Caco-2 (cell line): ENCODE measurements at regions not wholly inside any gene's neighbourhood (a gene's known extent, or its start where the extent isn't known, plus 50 kb on each side); places are given as distances from the start of the nearest gene placed in this dataset.

Source experiments
- BruUV-seq: library from RNA; stranded (reverse); fragments of 400-500 nt; replicated peaks from 2 replicates; lab custom pipeline; 2021; lab: Mats Ljungman, UMichigan
- CTCF ChIA-PET: fragments of 300-600 bp; sonication (Branson Sonifier 250); formaldehyde crosslinking; loops from one replicate; lab custom pipeline; 2022; ENCODE audit warnings: antibody characterized with exemption; lab: Charles Lee
- POLR2A ChIA-PET: fragments of 300-600 bp; sonication (Branson Sonifier 250); formaldehyde crosslinking; loops from one replicate; lab custom pipeline; 2022; ENCODE audit warnings: antibody characterized with exemption; lab: Charles Lee
- DNase-seq, 2 experiments: peaks; one replicate each; pipeline versions ENCODE4 v3.0.0 to v3.0.0-alpha.2; 2020 to 2022
- H3K27me3 ChIP-seq: replicated peaks from 2 replicates; pipeline ENCODE4 v1.6.0; 2011; ENCODE audit warnings: low read length; ENCODE audit not compliant: control insufficient read depth, insufficient read depth
- H3K36me3 ChIP-seq: 2 replicates; pipeline ENCODE4 v1.5.1; 2011; ENCODE audit warnings: low read length; ENCODE audit not compliant: control insufficient read depth, insufficient read depth
- H3K4me1 ChIP-seq: fragments of 250-450 bp; sonication (Bioruptor Pico); 2 replicates; pipeline ENCODE4 v1.5.1; 2020; ENCODE audit warnings: mild to moderate bottlenecking
- H3K4me3 ChIP-seq: 2 replicates; pipeline ENCODE4 v1.5.1; 2011; ENCODE audit warnings: low read depth, mild to moderate bottlenecking, control low read depth, low read length
- H3K9me3 ChIP-seq: fragments of 250-450 bp; sonication (Bioruptor Pico); 2 replicates; pipeline ENCODE4 v1.5.1; 2020; ENCODE audit warnings: mild to moderate bottlenecking, moderate library complexity
- H3K27ac Mint-ChIP-seq: one replicate; pipeline ENCODE4 v1.8.0; 2022; ENCODE audit warnings: mixed read lengths; ENCODE audit not compliant: unreplicated experiment
- H3K27me3 Mint-ChIP-seq: one replicate; pipeline ENCODE4 v1.8.0; 2022; ENCODE audit warnings: mixed read lengths; ENCODE audit not compliant: insufficient read depth, unreplicated experiment
- H3K36me3 Mint-ChIP-seq: one replicate; pipeline ENCODE4 v1.8.0; 2022; ENCODE audit warnings: mild to moderate bottlenecking, mixed read lengths; ENCODE audit not compliant: insufficient read depth, unreplicated experiment
- H3K4me1 Mint-ChIP-seq: one replicate; pipeline ENCODE4 v1.8.0; 2022; ENCODE audit warnings: low read depth, mixed read lengths; ENCODE audit not compliant: unreplicated experiment
- H3K4me3 Mint-ChIP-seq: one replicate; pipeline ENCODE4 v1.8.0; 2022; ENCODE audit warnings: mild to moderate bottlenecking, moderate library complexity, mixed read lengths; ENCODE audit not compliant: unreplicated experiment
- H3K9me3 Mint-ChIP-seq: one replicate; pipeline ENCODE4 v1.8.0; 2022; ENCODE audit warnings: mixed read lengths; ENCODE audit not compliant: unreplicated experiment
- CTCF ChIP-seq, 2 experiments: fragments of 200-600 bp in 1 of 2; IDR thresholded peaks; 1 replicate in 1 of 2; 2 replicates in 1 of 2; pipeline versions ENCODE4 v1.5.1 to v1.8.0; 2011 to 2022; ENCODE audit warnings: antibody characterized with exemption in 1 of 2, control low read depth in 1 of 2, inconsistent platforms in 1 of 2, low read depth in 1 of 2, low read length in 1 of 2, mild to moderate bottlenecking in 1 of 2, moderate library complexity in 1 of 2; ENCODE audit not compliant: insufficient read depth in 1 of 2, severe bottlenecking in 1 of 2, unreplicated experiment in 1 of 2
- intact Hi-C: fragments of 100-400 bp; cut with micrococcal nuclease; formaldehyde crosslinking; loops from one replicate; pipeline ENCODE4 v1.10.0; 2022; ENCODE audit not compliant: unreplicated experiment

- ChIA-PET CTCF (no interaction called here), POLR2A (no interaction called here)
- intact Hi-C loops = no loop called here
- no peak for TF ChIP-seq CTCF (IDR thresholded peaks at IDR 0.05; ENCODE audit: insufficient read depth in 1 of 2, low read depth in 1 of 2, low read length in 1 of 2, severe bottlenecking in 1 of 2, unreplicated experiment in 1 of 2)
- DNase-seq = no peak
- no peaks in the 10 kb centered on the region for H3K9me3 ChIP-seq
- Mint-ChIP-seq H3K27ac (no peak overlapping the region), H3K36me3 (no peaks in the 10 kb centered on the region), H3K4me3 (no peak overlapping the region), H3K27me3 (peaks cover 3% of the 10 kb centered on the region), H3K4me1 (no peaks in the 10 kb centered on the region), H3K9me3 (no peaks in the 10 kb centered on the region)
- no peak overlapping the region for H3K4me3 ChIP-seq
- H3K27me3 ChIP-seq = no peaks in the 10 kb centered on the region
- H3K4me1 ChIP-seq = no peaks in the 10 kb centered on the region
- no peaks in the 10 kb centered on the region for H3K36me3 ChIP-seq
- BruUV-seq = no TSS peak
Measured at GRCh38 chr5:40383749-40384651, 295.7 kb upstream of the PTGER4 start.

GRCh38 chr5:40381676-40382363 is 297.9 kb upstream of the PTGER4 start:
- H3K27ac Mint-ChIP-seq = no peak overlapping the region
- POLR2A ChIA-PET = no interaction called here
- no peak for TF ChIP-seq CTCF (IDR thresholded peaks at IDR 0.05; ENCODE audit: insufficient read depth in 1 of 2, low read depth in 1 of 2, low read length in 1 of 2, severe bottlenecking in 1 of 2, unreplicated experiment in 1 of 2)
- Histone ChIP-seq H3K27me3 (no peaks in the 10 kb centered on the region), H3K4me1 (no peaks in the 10 kb centered on the region), H3K9me3 (no peaks in the 10 kb centered on the region), H3K4me3 (no peak overlapping the region), H3K36me3 (no peaks in the 10 kb centered on the region)
- intact Hi-C loops = no loop called here
- H3K27me3 Mint-ChIP-seq = no peaks in the 10 kb centered on the region
- H3K4me1 Mint-ChIP-seq = no peaks in the 10 kb centered on the region
- no TSS peak for BruUV-seq
- H3K36me3 Mint-ChIP-seq = no peaks in the 10 kb centered on the region
- H3K4me3 Mint-ChIP-seq = no peak overlapping the region
- no peak for DNase-seq
- CTCF ChIA-PET = no interaction called here
- H3K9me3 Mint-ChIP-seq = no peaks in the 10 kb centered on the region

GRCh38 chr5:40381016-40381415 is 298.7 kb upstream of the PTGER4 start:
- no peaks in the 10 kb centered on the region for H3K36me3 Mint-ChIP-seq
- no peaks in the 10 kb centered on the region for H3K4me1 ChIP-seq

More at GRCh38 chr5:40381016-40381415, 298.7 kb upstream of the PTGER4 start:
- POLR2A ChIA-PET = no interaction called here
- H3K9me3 ChIP-seq = no peaks in the 10 kb centered on the region
- H3K27me3 ChIP-seq = no peaks in the 10 kb centered on the region
- CTCF ChIA-PET = no interaction called here
- Mint-ChIP-seq H3K27ac (no peak overlapping the region), H3K27me3 (no peaks in the 10 kb centered on the region), H3K9me3 (no peaks in the 10 kb centered on the region), H3K4me1 (no peaks in the 10 kb centered on the region), H3K4me3 (no peak overlapping the region)
- H3K36me3 ChIP-seq = no peaks in the 10 kb centered on the region
- no peak for DNase-seq
- BruUV-seq = no TSS peak
- no peak overlapping the region for H3K4me3 ChIP-seq
- TF ChIP-seq CTCF (IDR thresholded peaks at IDR 0.05; ENCODE audit: insufficient read depth in 1 of 2, low read depth in 1 of 2, low read length in 1 of 2, severe bottlenecking in 1 of 2, unreplicated experiment in 1 of 2) = no peak
- intact Hi-C loops = no loop called here
